Suprapubic skin (tissue), 3 donors: ENCODE measurements at regions not wholly inside any gene's neighbourhood (a gene's known extent, or its start where the extent isn't known, plus 50 kb on each side); places are given as distances from the start of the nearest gene placed in this dataset.

Source experiments
- CTCF ChIP-seq, 2 donors: fragments of 200-600 bp in 1 of 2; fragments of 450-650 bp in 1 of 2; sonication (generic) in 1 of 2; IDR thresholded peaks; one replicate each; pipeline ENCODE4 v1.5.1; 2016 to 2019; ENCODE audit warnings: antibody characterized with exemption in 2 of 2, mild to moderate bottlenecking in 1 of 2, moderate library complexity in 1 of 2
- EP300 ChIP-seq: sonication (generic); formaldehyde crosslinking; IDR thresholded peaks from one replicate; pipeline ENCODE4 v1.6.1; 2017; ENCODE audit warnings: antibody characterized with exemption
- POLR2A ChIP-seq, 2 donors: fragments of 450-650 bp; IDR thresholded peaks; one replicate each; pipeline ENCODE4 v1.6.1; 2017; ENCODE audit warnings: antibody characterized with exemption in 2 of 2, mild to moderate bottlenecking in 2 of 2, moderate library complexity in 2 of 2

- TF ChIP-seq CTCF (IDR thresholded peaks at IDR 0.05) (no peak), POLR2A (IDR thresholded peaks at IDR 0.05) (no peak), EP300 (no peak)
Observed at GRCh38 chr12:93018610-93019009, 89.5 kb upstream of the EEA1 start.
